ENCODE measurements at regions not wholly inside any gene's neighbourhood (a gene's known extent, or its start where the extent isn't known, plus 50 kb on each side); places are given as distances from the start of the nearest gene placed in this dataset.

GRCh38 chr10:44053391-44053790, 331.5 kb downstream of the CXCL12 start:
- Histone ChIP-seq H3K4me1 (ENCODE audit: control insufficient read depth, insufficient read depth, low read length) (no peaks in the 10 kb centered on the region), H3K27me3 (ENCODE audit: control insufficient read depth, insufficient read depth, low read length) (no peaks in the 10 kb centered on the region), H3K4me3 (ENCODE audit: low read length) (no peak overlapping the region), H3K27ac (ENCODE audit: low read length) (no peak overlapping the region), H3K36me3 (ENCODE audit: control insufficient read depth, insufficient read depth, low read length) (no peaks in the 10 kb centered on the region), H3K9me3 (ENCODE audit: control insufficient read depth, insufficient read depth, low read length) (no peaks in the 10 kb centered on the region)
- ATAC-seq (no peak), DNase-seq (no peak)
- Mint-ChIP-seq H3K4me1 (no peaks in the 10 kb centered on the region), H3K27me3 (ENCODE audit: low read depth in 2 of 2) (peaks cover 13 to 33% of the 10 kb centered on the region in 2 donors), H3K4me3 (no peak overlapping the region), H3K36me3 (no peaks in the 10 kb centered on the region), H3K27ac (no peak overlapping the region), H3K9me3 (no peaks in the 10 kb centered on the region)
- no peak for TF ChIP-seq CTCF (IDR thresholded peaks at IDR 0.05)
- intact Hi-C loops (cut with micrococcal nuclease): no loop called here

GRCh38 chr10:44051584-44052385, 333.1 kb downstream of the CXCL12 start:
- intact Hi-C loops (cut with micrococcal nuclease): no loop called here
- no peak for TF ChIP-seq CTCF (IDR thresholded peaks at IDR 0.05)
- Mint-ChIP-seq H3K27me3 (ENCODE audit: low read depth in 2 of 2) (peaks cover 18 to 45% of the 10 kb centered on the region in 2 donors), H3K4me1 (no peaks in the 10 kb centered on the region), H3K27ac (no peak overlapping the region), H3K4me3 (no peak overlapping the region), H3K9me3 (no peaks in the 10 kb centered on the region), H3K36me3 (no peaks in the 10 kb centered on the region)
- Histone ChIP-seq H3K27me3 (ENCODE audit: control insufficient read depth, insufficient read depth, low read length) (peaks cover 3% of the 10 kb centered on the region), H3K36me3 (ENCODE audit: control insufficient read depth, insufficient read depth, low read length) (no peaks in the 10 kb centered on the region), H3K27ac (ENCODE audit: low read length) (no peak overlapping the region), H3K4me1 (ENCODE audit: control insufficient read depth, insufficient read depth, low read length) (no peaks in the 10 kb centered on the region), H3K4me3 (ENCODE audit: low read length) (no peak overlapping the region), H3K9me3 (ENCODE audit: control insufficient read depth, insufficient read depth, low read length) (no peaks in the 10 kb centered on the region)
- DNase-seq (no peak), ATAC-seq (no peak)
- WGBS (ENCODE audit: insufficient coverage): 87% methylated on average over 10 of the region's 10 CpGs

- no peak overlapping the region for H3K27ac Mint-ChIP-seq
- Histone ChIP-seq H3K27ac (ENCODE audit: low read length) (no peak overlapping the region), H3K36me3 (ENCODE audit: control insufficient read depth, insufficient read depth, low read length) (no peaks in the 10 kb centered on the region), H3K4me1 (ENCODE audit: control insufficient read depth, insufficient read depth, low read length) (no peaks in the 10 kb centered on the region), H3K4me3 (ENCODE audit: low read length) (no peak overlapping the region), H3K9me3 (ENCODE audit: control insufficient read depth, insufficient read depth, low read length) (no peaks in the 10 kb centered on the region), H3K27me3 (ENCODE audit: control insufficient read depth, insufficient read depth, low read length) (peaks cover 3% of the 10 kb centered on the region)
- 71% methylated on average over 3 of the region's 5 CpGs for WGBS (ENCODE audit: insufficient coverage)
- ATAC-seq (no peak), DNase-seq (no peak)
- H3K9me3 Mint-ChIP-seq: no peaks in the 10 kb centered on the region
- H3K27me3 Mint-ChIP-seq (ENCODE audit: low read depth in 2 of 2): peaks cover 24 to 50% of the 10 kb centered on the region in 2 donors
- TF ChIP-seq CTCF (IDR thresholded peaks at IDR 0.05): no peak
- no peaks in the 10 kb centered on the region for H3K36me3 Mint-ChIP-seq
- H3K4me1 Mint-ChIP-seq: no peaks in the 10 kb centered on the region
- no peak overlapping the region for H3K4me3 Mint-ChIP-seq
- intact Hi-C loops (cut with micrococcal nuclease): no loop called here
Measured at GRCh38 chr10:44051091-44051490, 333.8 kb downstream of the CXCL12 start.
